Activated naive CD4-positive, alpha-beta T cell treated with anti-CD3 and anti-CD28 coated beads, Interleukin-2, amount 50 U/mL, for 24 hours (primary cell): ENCODE measurements at regions not wholly inside any gene's neighbourhood (a gene's known extent, or its start where the extent isn't known, plus 50 kb on each side); places are given as distances from the start of the nearest gene placed in this dataset.

ENCODE experiments used
- H3K27ac Mint-ChIP-seq: one replicate; pipeline ENCODE4 v1.8.0; 2021; ENCODE audit warnings: mild to moderate bottlenecking, mixed read lengths
- H3K27me3 Mint-ChIP-seq: one replicate; pipeline ENCODE4 v1.8.0; 2021; ENCODE audit warnings: mixed read lengths
- H3K36me3 Mint-ChIP-seq: one replicate; pipeline ENCODE4 v1.8.0; 2021; ENCODE audit warnings: mixed read lengths
- H3K4me1 Mint-ChIP-seq: one replicate; pipeline ENCODE4 v1.8.0; 2021; ENCODE audit warnings: mixed read lengths
- H3K4me3 Mint-ChIP-seq: one replicate; pipeline ENCODE4 v1.8.0; 2021; ENCODE audit warnings: mild to moderate bottlenecking, mixed read lengths
- H3K9me3 Mint-ChIP-seq: one replicate; pipeline ENCODE4 v1.8.0; 2021; ENCODE audit warnings: mixed read lengths

GRCh38 chr7:156080596-156080995 lies 268.3 kb upstream of the SHH start:
- H3K27me3 Mint-ChIP-seq, result no peaks in the 10 kb centered on the region
- H3K36me3 Mint-ChIP-seq, result no peaks in the 10 kb centered on the region
- no peak overlapping the region for H3K27ac Mint-ChIP-seq
- H3K9me3 Mint-ChIP-seq, result no peaks in the 10 kb centered on the region
- H3K4me1 Mint-ChIP-seq, result no peaks in the 10 kb centered on the region
- no peak overlapping the region for H3K4me3 Mint-ChIP-seq

- no peaks in the 10 kb centered on the region for H3K27me3 Mint-ChIP-seq
- H3K4me3 Mint-ChIP-seq, result no peak overlapping the region
- H3K4me1 Mint-ChIP-seq, result no peaks in the 10 kb centered on the region
- no peaks in the 10 kb centered on the region for H3K9me3 Mint-ChIP-seq
- H3K36me3 Mint-ChIP-seq, result no peaks in the 10 kb centered on the region
- H3K27ac Mint-ChIP-seq, result no peak overlapping the region
Measured at GRCh38 chr7:156080046-156080445, 267.8 kb upstream of the SHH start.

- no peaks in the 10 kb centered on the region for H3K9me3 Mint-ChIP-seq
- H3K36me3 Mint-ChIP-seq, result no peaks in the 10 kb centered on the region
- H3K27me3 Mint-ChIP-seq, result no peaks in the 10 kb centered on the region
- no peak overlapping the region for H3K4me3 Mint-ChIP-seq
- no peaks in the 10 kb centered on the region for H3K4me1 Mint-ChIP-seq
- H3K27ac Mint-ChIP-seq, result no peak overlapping the region
Measured at GRCh38 chr7:156079156-156079555, 266.9 kb upstream of the SHH start.

- Mint-ChIP-seq H3K27ac (no peak overlapping the region), H3K4me1 (no peaks in the 10 kb centered on the region), H3K4me3 (no peak overlapping the region), H3K27me3 (no peaks in the 10 kb centered on the region), H3K9me3 (no peaks in the 10 kb centered on the region), H3K36me3 (no peaks in the 10 kb centered on the region)
Measured at GRCh38 chr7:156074982-156075615, 262.8 kb upstream of the SHH start.

- Mint-ChIP-seq H3K9me3 (no peaks in the 10 kb centered on the region), H3K4me3 (no peak overlapping the region), H3K27me3 (peaks cover 2% of the 10 kb centered on the region), H3K4me1 (no peaks in the 10 kb centered on the region), H3K36me3 (no peaks in the 10 kb centered on the region), H3K27ac (no peak overlapping the region)
Measured at GRCh38 chr7:156074084-156074483, 261.8 kb upstream of the SHH start.

GRCh38 chr7:156073366-156074052 lies 261.2 kb upstream of the SHH start:
- Mint-ChIP-seq H3K36me3 (no peaks in the 10 kb centered on the region), H3K4me3 (no peak overlapping the region), H3K9me3 (no peaks in the 10 kb centered on the region), H3K4me1 (no peaks in the 10 kb centered on the region), H3K27ac (no peak overlapping the region), H3K27me3 (peaks cover 2% of the 10 kb centered on the region)

GRCh38 chr7:156071612-156072011 lies 259.3 kb upstream of the SHH start:
- peaks cover 4% of the 10 kb centered on the region for H3K9me3 Mint-ChIP-seq
- H3K36me3 Mint-ChIP-seq, result no peaks in the 10 kb centered on the region
- no peaks in the 10 kb centered on the region for H3K4me1 Mint-ChIP-seq

GRCh38 chr7:156069891-156070290 lies 257.6 kb upstream of the SHH start:
- no peak overlapping the region for H3K27ac Mint-ChIP-seq

More at GRCh38 chr7:156071612-156072011, 259.3 kb upstream of the SHH start:
- Mint-ChIP-seq H3K27ac (no peak overlapping the region), H3K27me3 (peaks cover 5% of the 10 kb centered on the region), H3K4me3 (no peak overlapping the region)

GRCh38 chr7:156067156-156067555 lies 254.9 kb upstream of the SHH start:
- H3K9me3 Mint-ChIP-seq, result peaks cover 11% of the 10 kb centered on the region
- peaks cover 9% of the 10 kb centered on the region for H3K27me3 Mint-ChIP-seq

More at GRCh38 chr7:156069891-156070290, 257.6 kb upstream of the SHH start:
- H3K27me3 Mint-ChIP-seq, result peaks cover 9% of the 10 kb centered on the region
- no peaks in the 10 kb centered on the region for H3K36me3 Mint-ChIP-seq
- H3K4me1 Mint-ChIP-seq, result no peaks in the 10 kb centered on the region
- H3K9me3 Mint-ChIP-seq, result peaks cover 11% of the 10 kb centered on the region
- no peak overlapping the region for H3K4me3 Mint-ChIP-seq

GRCh38 chr7:156065400-156065799 lies 253.1 kb upstream of the SHH start:
- Mint-ChIP-seq H3K4me3 (no peak overlapping the region), H3K27ac (no peak overlapping the region), H3K4me1 (no peaks in the 10 kb centered on the region), H3K9me3 (peaks cover 11% of the 10 kb centered on the region), H3K27me3 (peaks cover 9% of the 10 kb centered on the region), H3K36me3 (no peaks in the 10 kb centered on the region)

More at GRCh38 chr7:156067156-156067555, 254.9 kb upstream of the SHH start:
- Mint-ChIP-seq H3K36me3 (no peaks in the 10 kb centered on the region), H3K4me1 (no peaks in the 10 kb centered on the region), H3K27ac (no peak overlapping the region), H3K4me3 (no peak overlapping the region)

GRCh38 chr7:156064971-156065386 lies 252.7 kb upstream of the SHH start:
- Mint-ChIP-seq H3K27ac (no peak overlapping the region), H3K4me1 (no peaks in the 10 kb centered on the region), H3K36me3 (no peaks in the 10 kb centered on the region), H3K27me3 (peaks cover 9% of the 10 kb centered on the region), H3K4me3 (no peak overlapping the region), H3K9me3 (peaks cover 11% of the 10 kb centered on the region)

- H3K9me3 Mint-ChIP-seq, result peaks cover 11% of the 10 kb centered on the region
- no peak overlapping the region for H3K4me3 Mint-ChIP-seq
- no peak overlapping the region for H3K27ac Mint-ChIP-seq
- no peaks in the 10 kb centered on the region for H3K4me1 Mint-ChIP-seq
- peaks cover 6% of the 10 kb centered on the region for H3K27me3 Mint-ChIP-seq
- H3K36me3 Mint-ChIP-seq, result no peaks in the 10 kb centered on the region
Measured at GRCh38 chr7:156063241-156063810, 251.1 kb upstream of the SHH start.

- H3K9me3 Mint-ChIP-seq, result peaks cover 11% of the 10 kb centered on the region
- no peaks in the 10 kb centered on the region for H3K36me3 Mint-ChIP-seq
- no peak overlapping the region for H3K27ac Mint-ChIP-seq
- peaks cover 6% of the 10 kb centered on the region for H3K27me3 Mint-ChIP-seq
- no peak overlapping the region for H3K4me3 Mint-ChIP-seq
- H3K4me1 Mint-ChIP-seq, result no peaks in the 10 kb centered on the region
Measured at GRCh38 chr7:156062286-156062685, 250.0 kb upstream of the SHH start.

- Mint-ChIP-seq H3K4me3 (no peak overlapping the region), H3K27me3 (peaks cover 5% of the 10 kb centered on the region), H3K27ac (no peak overlapping the region), H3K4me1 (no peaks in the 10 kb centered on the region), H3K9me3 (peaks cover 9% of the 10 kb centered on the region), H3K36me3 (no peaks in the 10 kb centered on the region)
Measured at GRCh38 chr7:156061689-156062255, 249.5 kb upstream of the SHH start.

GRCh38 chr7:156060925-156061324 lies 248.7 kb upstream of the SHH start:
- no peaks in the 10 kb centered on the region for H3K27me3 Mint-ChIP-seq
- no peak overlapping the region for H3K4me3 Mint-ChIP-seq
- H3K9me3 Mint-ChIP-seq, result peaks cover under 1% of the 10 kb centered on the region
- no peak overlapping the region for H3K27ac Mint-ChIP-seq
- no peaks in the 10 kb centered on the region for H3K4me1 Mint-ChIP-seq
- no peaks in the 10 kb centered on the region for H3K36me3 Mint-ChIP-seq

GRCh38 chr7:156059369-156059768 lies 247.1 kb upstream of the SHH start:
- Mint-ChIP-seq H3K27me3 (no peaks in the 10 kb centered on the region), H3K4me1 (no peaks in the 10 kb centered on the region), H3K9me3 (no peaks in the 10 kb centered on the region), H3K27ac (no peak overlapping the region), H3K4me3 (no peak overlapping the region), H3K36me3 (no peaks in the 10 kb centered on the region)
